Gastroesophageal sphincter (tissue), 4 donors: ENCODE measurements at regions not wholly inside any gene's neighbourhood (a gene's known extent, or its start where the extent isn't known, plus 50 kb on each side); places are given as distances from the start of the nearest gene placed in this dataset.

Experiments used
- ATAC-seq: fragments of 150-250 bp; one replicate; pipeline ENCODE4 v1.9.1; 2016; ENCODE audit warnings: mild to moderate bottlenecking, moderate library complexity
- H3K27ac ChIP-seq, 4 donors: fragments of 200-600 bp; sonication (generic) in 3 of 4; 1 replicate in 3 of 4; 2 replicates in 1 of 4; pipeline ENCODE4 v1.5.1; 2016 to 2019
- H3K27me3 ChIP-seq: fragments of 200-600 bp; sonication (generic); one replicate; pipeline ENCODE4 v1.5.1; 2019
- H3K36me3 ChIP-seq, 2 donors: fragments of 200-600 bp; sonication (generic); one replicate each; pipeline ENCODE4 v1.5.1; 2019; ENCODE audit warnings: control low read depth in 1 of 2
- H3K4me1 ChIP-seq, 3 donors: fragments of 200-600 bp; sonication (generic); 1 replicate in 2 of 3; 2 replicates in 1 of 3; pipeline ENCODE4 v1.5.1; 2016 to 2019; ENCODE audit warnings: control low read depth in 2 of 3
- H3K4me3 ChIP-seq, 2 donors: fragments of 200-600 bp; sonication (generic); one replicate each; pipeline ENCODE4 v1.5.1; 2019; ENCODE audit warnings: mild to moderate bottlenecking in 1 of 2, moderate library complexity in 1 of 2
- H3K9me3 ChIP-seq, 3 donors: fragments of 200-600 bp; sonication (generic); one replicate each; pipeline ENCODE4 v1.5.1; 2017 to 2019; ENCODE audit warnings: control low read depth in 2 of 3
- EP300 ChIP-seq: sonication (generic); formaldehyde crosslinking; IDR thresholded peaks from one replicate; pipeline ENCODE4 v1.6.1; 2017; ENCODE audit warnings: antibody characterized with exemption, mild to moderate bottlenecking
- POLR2A ChIP-seq, 2 donors: fragments of 450-650 bp; IDR thresholded peaks; one replicate each; pipeline ENCODE4 v1.6.1; 2017; ENCODE audit warnings: antibody characterized with exemption in 2 of 2, mild to moderate bottlenecking in 2 of 2, moderate library complexity in 1 of 2
- POLR2AphosphoS5 ChIP-seq: sonication (generic); formaldehyde crosslinking; IDR thresholded peaks from one replicate; pipeline ENCODE4 v1.6.1; 2017; ENCODE audit warnings: antibody characterized with exemption
- WGBS, 2 donors: methylation state at CpG; one replicate each; pipeline ENCODE4 v1.1.5; 2018; ENCODE audit warnings: low coverage in 1 of 2; 5-methylcytosine and 5-hydroxymethylcytosine counted together
- TF ChIP-seq, protein P1 (sequence below), 4 experiments: fragments of 200-600 bp in 2 of 4; fragments of 450-650 bp in 2 of 4; sonication (generic) in 1 of 4; IDR thresholded peaks; one replicate each; pipeline ENCODE4 v1.5.1; 2017 to 2019; ENCODE audit warnings: antibody characterized with exemption in 4 of 4, mild to moderate bottlenecking in 2 of 4, moderate library complexity in 2 of 4

DNA sequence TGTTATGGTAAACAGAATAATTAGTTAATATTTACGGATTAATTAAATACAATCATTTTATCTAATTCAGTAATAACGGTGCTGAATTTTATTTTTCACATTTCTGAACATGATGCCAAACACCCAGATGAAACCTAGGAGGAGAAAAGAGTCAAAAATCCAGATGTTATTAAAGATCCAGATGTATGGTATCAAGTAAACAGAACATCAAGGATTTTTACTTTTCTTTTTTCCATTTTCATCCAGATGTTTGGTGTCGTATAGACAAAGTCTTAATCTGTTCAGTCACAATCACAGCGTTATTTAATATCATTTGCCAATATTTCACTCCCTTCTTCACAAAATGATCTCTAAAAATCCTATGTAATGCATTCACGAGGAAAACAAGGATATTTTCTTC is 64.0 kb upstream of the NR2F2 start:
- Histone ChIP-seq H3K9me3 (no peaks in the 10 kb centered on the region), H3K4me3 (no peak overlapping the region), H3K4me1 (peaks cover 10 to 50% (median 13%) of the 10 kb centered on the region in 3 donors), H3K27ac (no peak overlapping the region), H3K36me3 (peaks cover 0 to 14% of the 10 kb centered on the region in 2 donors), H3K27me3 (no peaks in the 10 kb centered on the region)
- 63 to 79% methylated on average over 5 of the region's 5 CpGs for WGBS, 2 donors
- ATAC-seq, result no peak
- TF ChIP-seq POLR2A (IDR thresholded peaks at IDR 0.05), result no peak
- TF ChIP-seq POLR2AphosphoS5, result no peak
- TF ChIP-seq, protein P1, sequence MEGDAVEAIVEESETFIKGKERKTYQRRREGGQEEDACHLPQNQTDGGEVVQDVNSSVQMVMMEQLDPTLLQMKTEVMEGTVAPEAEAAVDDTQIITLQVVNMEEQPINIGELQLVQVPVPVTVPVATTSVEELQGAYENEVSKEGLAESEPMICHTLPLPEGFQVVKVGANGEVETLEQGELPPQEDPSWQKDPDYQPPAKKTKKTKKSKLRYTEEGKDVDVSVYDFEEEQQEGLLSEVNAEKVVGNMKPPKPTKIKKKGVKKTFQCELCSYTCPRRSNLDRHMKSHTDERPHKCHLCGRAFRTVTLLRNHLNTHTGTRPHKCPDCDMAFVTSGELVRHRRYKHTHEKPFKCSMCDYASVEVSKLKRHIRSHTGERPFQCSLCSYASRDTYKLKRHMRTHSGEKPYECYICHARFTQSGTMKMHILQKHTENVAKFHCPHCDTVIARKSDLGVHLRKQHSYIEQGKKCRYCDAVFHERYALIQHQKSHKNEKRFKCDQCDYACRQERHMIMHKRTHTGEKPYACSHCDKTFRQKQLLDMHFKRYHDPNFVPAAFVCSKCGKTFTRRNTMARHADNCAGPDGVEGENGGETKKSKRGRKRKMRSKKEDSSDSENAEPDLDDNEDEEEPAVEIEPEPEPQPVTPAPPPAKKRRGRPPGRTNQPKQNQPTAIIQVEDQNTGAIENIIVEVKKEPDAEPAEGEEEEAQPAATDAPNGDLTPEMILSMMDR (IDR thresholded peaks at IDR 0.05), result no peak
- TF ChIP-seq EP300, result no peak

DNA sequence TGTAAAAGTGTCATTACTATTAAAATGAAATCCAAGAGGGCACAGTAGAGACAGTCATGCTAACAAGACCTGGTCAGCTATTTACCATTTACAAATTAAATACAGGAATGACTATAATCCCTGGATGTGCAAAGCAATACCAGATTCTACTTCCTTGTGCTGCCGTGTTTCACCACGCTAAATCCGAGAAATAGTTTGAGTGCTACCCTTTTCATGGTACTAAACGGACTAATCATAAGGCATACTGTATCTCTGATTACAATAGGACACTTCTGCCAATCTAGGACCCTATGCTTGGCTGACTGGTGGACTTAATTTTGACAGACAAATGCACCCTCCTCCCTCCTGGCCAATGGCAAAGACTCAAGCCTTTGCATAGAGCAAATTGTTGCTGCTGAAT is 63.0 kb upstream of the NR2F2 start:
- TF ChIP-seq POLR2A (IDR thresholded peaks at IDR 0.05) (no peak), POLR2AphosphoS5 (no peak), EP300 (no peak)
- TF ChIP-seq, protein P1 (IDR thresholded peaks at IDR 0.05), result no peak
- H3K27ac ChIP-seq, result no peak overlapping the region
- ATAC-seq, result no peak
- no peaks in the 10 kb centered on the region for H3K9me3 ChIP-seq
- peaks cover 4 to 40% (median 7%) of the 10 kb centered on the region in 3 donors for H3K4me1 ChIP-seq
- no peak overlapping the region for H3K4me3 ChIP-seq
- H3K27me3 ChIP-seq, result no peaks in the 10 kb centered on the region
- H3K36me3 ChIP-seq, result peaks cover 0 to 21% of the 10 kb centered on the region in 2 donors
- 83 to 100% methylated on average over 4 of the region's 4 CpGs for WGBS, 2 donors

DNA sequence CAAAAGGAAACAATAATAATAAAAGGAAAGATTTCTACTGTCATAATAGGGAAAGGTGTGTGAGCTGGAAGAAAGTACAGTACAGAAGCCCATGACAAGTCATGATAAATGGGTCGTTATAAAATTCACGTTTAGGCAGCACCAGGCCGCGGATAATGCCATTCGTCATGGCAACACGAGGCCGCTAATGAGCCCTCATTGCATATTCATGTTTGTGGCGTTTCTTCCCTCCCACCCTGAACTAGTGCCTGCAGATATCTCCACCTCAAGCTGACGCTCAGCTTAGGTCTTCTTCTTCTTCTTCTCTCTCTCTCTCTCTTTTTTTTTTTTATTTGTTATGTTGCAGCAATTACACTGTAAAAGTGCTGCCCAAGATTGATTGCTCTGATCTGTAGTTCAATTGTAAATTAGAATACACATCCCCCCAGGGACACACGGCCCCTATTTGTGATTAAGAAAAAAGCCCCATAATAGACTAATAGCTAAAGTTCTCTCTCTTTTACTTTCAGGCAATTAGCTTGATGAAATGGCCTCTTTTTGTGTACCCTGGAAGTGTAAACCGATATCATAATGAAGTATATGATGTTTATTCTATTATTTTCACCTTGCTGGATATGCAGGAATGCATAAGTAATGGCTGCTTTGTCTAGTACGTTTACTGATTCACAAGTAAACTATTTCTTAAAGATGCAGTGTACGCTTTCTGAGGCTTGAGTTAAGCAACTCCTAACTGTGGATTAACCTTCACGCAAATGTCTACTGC is 61.9 kb upstream of the NR2F2 start:
- Histone ChIP-seq H3K27me3 (no peaks in the 10 kb centered on the region), H3K36me3 (peaks cover 0 to 33% of the 10 kb centered on the region in 2 donors), H3K4me1 (peaks cover 0 to 29% (median 0%) of the 10 kb centered on the region in 3 donors), H3K4me3 (no peak overlapping the region), H3K27ac (no peak overlapping the region), H3K9me3 (no peaks in the 10 kb centered on the region)
- ATAC-seq, result no peak
- 62 to 80% methylated on average over 13 to 14 of the region's 14 CpGs for WGBS, 2 donors
- TF ChIP-seq, protein P1 (IDR thresholded peaks at IDR 0.05), result no peak
- no peak for TF ChIP-seq POLR2AphosphoS5

- Histone ChIP-seq H3K27ac (no peak overlapping the region), H3K36me3 (peaks cover 0 to 46% of the 10 kb centered on the region in 2 donors), H3K4me1 (peaks cover 0 to 10% (median 0%) of the 10 kb centered on the region in 3 donors), H3K27me3 (no peaks in the 10 kb centered on the region), H3K4me3 (no peak overlapping the region), H3K9me3 (no peaks in the 10 kb centered on the region)
- TF ChIP-seq EP300 (no peak), POLR2AphosphoS5 (peak; percentile 13)
- WGBS, 2 donors, result 60 to 79% methylated on average over 3 to 5 of the region's 6 CpGs
- no peak for ATAC-seq
Observed at GRCh38 chr15:96270581-96271172, 59.8 kb upstream of the NR2F2 start.

GRCh38 chr15:96272427-96272826 is 58.1 kb upstream of the NR2F2 start:
- WGBS, 2 donors, result 94 to 100% methylated on average over 1 of the region's 1 CpG
- no peak for ATAC-seq
- Histone ChIP-seq H3K4me3 (no peak overlapping the region), H3K36me3 (peaks cover 0 to 62% of the 10 kb centered on the region in 2 donors), H3K9me3 (no peaks in the 10 kb centered on the region), H3K27ac (no peak overlapping the region), H3K27me3 (no peaks in the 10 kb centered on the region), H3K4me1 (peaks cover 0 to 10% (median 0%) of the 10 kb centered on the region in 3 donors)
- TF ChIP-seq, protein P1 (IDR thresholded peaks at IDR 0.05), result no peak
- TF ChIP-seq EP300 (no peak), POLR2AphosphoS5 (no peak), POLR2A (IDR thresholded peaks at IDR 0.05) (no peak)
